Smooth muscle cell (in vitro differentiated cells): ENCODE measurements at regions not wholly inside any gene's neighbourhood (a gene's known extent, or its start where the extent isn't known, plus 50 kb on each side); places are given as distances from the start of the nearest gene placed in this dataset.

Experiments
- DNase-seq: peaks from one replicate; lab custom pipeline; 2025; ENCODE audit not compliant: unreplicated experiment; lab: John Stamatoyannopoulos, UW
- H2AFZ ChIP-seq: fragments of 200-600 bp; sonication (generic); 2 replicates; pipeline ENCODE4 v1.6.0; 2016; ENCODE audit warnings: antibody characterized with exemption, low read depth, mild to moderate bottlenecking
- H3F3A ChIP-seq: fragments of 200-600 bp; sonication (generic); 2 replicates; pipeline ENCODE4 v1.6.0; 2017; ENCODE audit warnings: antibody characterized with exemption, low read depth
- H3K27ac ChIP-seq: fragments of 200-600 bp; sonication (generic); 2 replicates; pipeline ENCODE4 v1.5.1; 2016; ENCODE audit warnings: low read depth, mild to moderate bottlenecking
- H3K27me3 ChIP-seq: fragments of 200-600 bp; sonication (generic); 2 replicates; pipeline ENCODE4 v1.6.1; 2016; ENCODE audit warnings: low read depth, mild to moderate bottlenecking
- H3K36me3 ChIP-seq: fragments of 200-600 bp; sonication (generic); 2 replicates; pipeline ENCODE4 v1.5.1; 2016; ENCODE audit warnings: low read depth
- H3K4me1 ChIP-seq: fragments of 200-600 bp; sonication (generic); 2 replicates; pipeline ENCODE4 v1.5.1; 2016; ENCODE audit warnings: low read depth
- H3K4me2 ChIP-seq: fragments of 200-600 bp; sonication (generic); 2 replicates; pipeline ENCODE4 v1.6.0; 2016; ENCODE audit warnings: mild to moderate bottlenecking
- H3K4me3 ChIP-seq: fragments of 200-600 bp; sonication (generic); 2 replicates; pipeline ENCODE4 v1.5.1; 2016; ENCODE audit warnings: mild to moderate bottlenecking
- H3K79me2 ChIP-seq: fragments of 200-600 bp; sonication (generic); 2 replicates; pipeline ENCODE4 v1.6.0; 2016; ENCODE audit warnings: low read depth, mild to moderate bottlenecking
- H3K9ac ChIP-seq: fragments of 200-600 bp; sonication (generic); 2 replicates; pipeline ENCODE4 v1.6.0; 2016; ENCODE audit warnings: low read depth
- H3K9me3 ChIP-seq: fragments of 200-600 bp; sonication (generic); replicated peaks from 2 replicates; pipeline ENCODE4 v1.5.1; 2016; ENCODE audit warnings: low read depth
- H4K20me1 ChIP-seq: fragments of 200-600 bp; sonication (generic); 2 replicates; pipeline ENCODE4 v1.6.0; 2016; ENCODE audit warnings: low read depth
- WGBS: methylation state at CpG from one replicate; pipeline ENCODE4 v1.1.7; 2016; ENCODE audit warnings: low lambda C conversion rate; 5-methylcytosine and 5-hydroxymethylcytosine counted together
- TF ChIP-seq, protein P1 (sequence below): fragments of 200-600 bp; sonication (generic); IDR thresholded peaks from 2 replicates; pipeline ENCODE4 v1.5.1; 2017; ENCODE audit warnings: borderline replicate concordance, mild to moderate bottlenecking, antibody characterized with exemption; ENCODE audit not compliant: insufficient read depth, poor library complexity, severe bottlenecking

DNA sequence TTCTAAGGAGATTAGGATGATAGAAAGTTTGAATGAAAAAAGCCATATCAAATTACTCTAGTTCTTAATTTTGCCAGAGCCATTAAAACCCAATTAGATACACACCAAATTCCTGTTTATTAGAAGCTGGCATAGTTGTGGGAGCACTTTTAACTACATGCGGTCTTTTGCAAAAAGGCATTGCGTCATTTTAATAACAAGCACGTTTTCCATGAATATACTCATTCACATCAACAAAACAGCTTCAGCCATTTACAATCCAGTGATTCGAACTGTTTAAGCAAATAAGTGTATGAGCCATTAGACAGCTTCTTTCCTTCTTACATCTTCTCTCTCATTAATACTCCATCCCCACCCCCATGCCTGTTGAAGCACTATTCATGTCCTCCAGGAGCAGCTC lies 109.5 kb upstream of the EOLA2 start:
- Histone ChIP-seq H4K20me1 (no peaks in the 10 kb centered on the region), H2AFZ (no peak overlapping the region), H3K4me1 (no peaks in the 10 kb centered on the region), H3K4me2 (no peak overlapping the region), H3K9ac (no peak overlapping the region), H3F3A (no peaks in the 10 kb centered on the region), H3K27ac (no peak overlapping the region), H3K27me3 (no peaks in the 10 kb centered on the region), H3K9me3 (peaks cover 6% of the 10 kb centered on the region), H3K4me3 (no peak overlapping the region), H3K36me3 (no peaks in the 10 kb centered on the region), H3K79me2 (no peaks in the 10 kb centered on the region)
- WGBS: 60% methylated on average over 4 of the region's 4 CpGs
- no peak for DNase-seq
- TF ChIP-seq, protein P1, sequence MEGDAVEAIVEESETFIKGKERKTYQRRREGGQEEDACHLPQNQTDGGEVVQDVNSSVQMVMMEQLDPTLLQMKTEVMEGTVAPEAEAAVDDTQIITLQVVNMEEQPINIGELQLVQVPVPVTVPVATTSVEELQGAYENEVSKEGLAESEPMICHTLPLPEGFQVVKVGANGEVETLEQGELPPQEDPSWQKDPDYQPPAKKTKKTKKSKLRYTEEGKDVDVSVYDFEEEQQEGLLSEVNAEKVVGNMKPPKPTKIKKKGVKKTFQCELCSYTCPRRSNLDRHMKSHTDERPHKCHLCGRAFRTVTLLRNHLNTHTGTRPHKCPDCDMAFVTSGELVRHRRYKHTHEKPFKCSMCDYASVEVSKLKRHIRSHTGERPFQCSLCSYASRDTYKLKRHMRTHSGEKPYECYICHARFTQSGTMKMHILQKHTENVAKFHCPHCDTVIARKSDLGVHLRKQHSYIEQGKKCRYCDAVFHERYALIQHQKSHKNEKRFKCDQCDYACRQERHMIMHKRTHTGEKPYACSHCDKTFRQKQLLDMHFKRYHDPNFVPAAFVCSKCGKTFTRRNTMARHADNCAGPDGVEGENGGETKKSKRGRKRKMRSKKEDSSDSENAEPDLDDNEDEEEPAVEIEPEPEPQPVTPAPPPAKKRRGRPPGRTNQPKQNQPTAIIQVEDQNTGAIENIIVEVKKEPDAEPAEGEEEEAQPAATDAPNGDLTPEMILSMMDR: no peak

DNA sequence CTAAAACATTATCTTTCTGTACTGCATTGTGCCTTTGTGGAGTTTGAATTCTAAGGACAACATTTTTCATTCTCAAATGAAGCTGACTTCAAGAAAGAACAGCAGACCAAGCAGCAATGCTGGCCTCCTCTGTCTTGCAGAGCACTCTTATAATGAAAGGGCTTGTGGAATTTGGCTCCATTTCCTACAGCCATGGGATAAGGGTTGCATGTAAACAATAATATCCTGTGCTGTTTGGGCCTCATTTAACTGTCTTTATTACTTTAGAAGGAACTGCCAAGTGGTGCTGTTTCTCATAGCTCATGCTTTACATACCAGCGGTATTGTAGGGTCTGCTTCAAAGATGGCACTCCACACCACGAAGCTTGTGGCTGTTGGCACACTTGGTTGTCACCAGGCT lies 111.4 kb upstream of the EOLA2 start:
- Histone ChIP-seq H3K4me1 (no peaks in the 10 kb centered on the region), H3K36me3 (no peaks in the 10 kb centered on the region), H4K20me1 (no peaks in the 10 kb centered on the region), H3K4me3 (no peak overlapping the region), H3F3A (no peaks in the 10 kb centered on the region), H3K79me2 (no peaks in the 10 kb centered on the region), H3K27me3 (no peaks in the 10 kb centered on the region), H3K27ac (no peak overlapping the region), H3K9me3 (no peaks in the 10 kb centered on the region), H3K9ac (no peak overlapping the region), H2AFZ (no peak overlapping the region), H3K4me2 (no peak overlapping the region)
- WGBS: 48% methylated on average over 2 of the region's 2 CpGs
- no peak for DNase-seq
- TF ChIP-seq, protein P1: no peak

DNA sequence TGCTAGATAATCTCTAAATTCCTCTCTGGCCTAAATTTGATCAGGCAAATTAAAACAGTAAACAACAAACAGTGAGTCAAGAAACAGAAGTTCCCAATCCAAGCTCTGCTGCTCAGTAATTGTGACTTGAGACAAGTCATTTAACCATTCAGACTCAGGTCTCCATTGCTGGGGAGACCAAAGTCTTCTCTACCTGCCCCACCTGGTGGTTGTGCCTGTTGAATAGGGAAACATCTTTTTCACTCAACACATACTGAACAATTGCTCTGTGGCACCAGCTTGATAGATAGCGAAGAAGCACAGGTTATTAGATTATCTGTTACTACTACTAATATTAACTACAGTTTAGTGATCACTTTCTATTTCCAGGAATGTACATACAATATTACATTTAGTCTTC lies 112.1 kb upstream of the EOLA2 start:
- no peak overlapping the region for H3K4me2 ChIP-seq
- H3K4me1 ChIP-seq: no peaks in the 10 kb centered on the region
- no peak overlapping the region for H3K27ac ChIP-seq
- H3K27me3 ChIP-seq: no peaks in the 10 kb centered on the region
- no peaks in the 10 kb centered on the region for H3F3A ChIP-seq
- TF ChIP-seq, protein P1: no peak
- no peaks in the 10 kb centered on the region for H3K79me2 ChIP-seq
- no peak overlapping the region for H3K9ac ChIP-seq
- no peak overlapping the region for H3K4me3 ChIP-seq
- WGBS: 85% methylated on average over 1 of the region's 1 CpG
- no peak for DNase-seq
- H3K36me3 ChIP-seq: no peaks in the 10 kb centered on the region
- H3K9me3 ChIP-seq: no peaks in the 10 kb centered on the region
- H4K20me1 ChIP-seq: no peaks in the 10 kb centered on the region
- no peak overlapping the region for H2AFZ ChIP-seq

DNA sequence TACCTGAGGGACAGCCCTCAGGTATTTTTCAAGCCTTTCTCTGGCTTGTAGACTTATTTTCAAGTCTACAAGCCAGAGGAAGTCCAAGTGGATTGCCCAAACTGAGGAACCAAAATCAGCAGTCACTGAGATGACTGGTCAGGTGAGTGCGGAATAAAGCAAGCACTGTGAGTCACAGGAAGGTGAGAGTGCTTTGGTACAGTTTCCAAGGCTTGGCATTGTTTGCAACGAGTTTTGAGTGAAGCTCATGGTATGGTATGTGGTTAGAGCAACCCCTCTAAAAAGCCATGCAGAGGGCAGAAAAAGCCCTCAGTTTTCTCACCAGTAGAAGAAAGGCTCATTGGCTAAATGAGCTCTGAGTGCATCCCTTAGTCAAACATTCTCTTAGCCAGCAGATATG lies 112.8 kb upstream of the EOLA2 start:
- TF ChIP-seq, protein P1: no peak

More for the DNA sequence above, 112.8 kb upstream of the EOLA2 start:
- H4K20me1 ChIP-seq: no peaks in the 10 kb centered on the region
- H3K36me3 ChIP-seq: no peaks in the 10 kb centered on the region
- H3K9me3 ChIP-seq: no peaks in the 10 kb centered on the region
- whole genome bisulfite sequencing: 50% methylated on average over 2 of the region's 2 CpGs
- H3K4me3 ChIP-seq: no peak overlapping the region
- no peaks in the 10 kb centered on the region for H3K27me3 ChIP-seq
- no peak overlapping the region for H3K4me2 ChIP-seq
- H3K4me1 ChIP-seq: no peaks in the 10 kb centered on the region
- no peak for DNase-seq
- H3F3A ChIP-seq: no peaks in the 10 kb centered on the region
- no peaks in the 10 kb centered on the region for H3K79me2 ChIP-seq
- H3K27ac ChIP-seq: no peak overlapping the region
- no peak overlapping the region for H3K9ac ChIP-seq
- no peak overlapping the region for H2AFZ ChIP-seq
